ENCODE measurements at regions not wholly inside any gene's neighbourhood (a gene's known extent, or its start where the extent isn't known, plus 50 kb on each side); places are given as distances from the start of the nearest gene placed in this dataset.
A peak's percentile ranks its signal among the peaks of the same experiment; 100 is the strongest.

DNA sequence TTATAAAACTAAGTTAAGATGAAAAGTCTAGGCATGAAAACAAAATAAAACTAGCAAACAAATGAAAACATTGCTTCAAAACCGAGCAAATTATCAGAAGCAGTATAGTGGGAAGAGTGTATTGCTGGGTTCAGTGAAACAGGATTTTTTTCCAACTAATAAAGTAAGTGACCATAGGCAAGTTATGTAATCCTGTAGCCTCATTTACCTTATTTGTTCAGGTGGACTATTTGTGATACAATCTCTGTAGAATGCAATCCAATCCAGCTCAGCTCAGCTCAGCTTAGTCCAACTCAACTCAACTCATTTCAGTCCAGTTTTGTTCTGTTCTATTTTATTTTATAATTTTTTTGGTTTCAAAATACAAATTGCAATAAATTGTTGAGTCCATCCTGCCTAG lies 276.7 kb upstream of the LRIG3 start:
- DNase-seq, result no peak

- DNase-seq, result no peak
Observed at GRCh38 chr12:59194794-59195193, 274.5 kb upstream of the LRIG3 start.

DNA sequence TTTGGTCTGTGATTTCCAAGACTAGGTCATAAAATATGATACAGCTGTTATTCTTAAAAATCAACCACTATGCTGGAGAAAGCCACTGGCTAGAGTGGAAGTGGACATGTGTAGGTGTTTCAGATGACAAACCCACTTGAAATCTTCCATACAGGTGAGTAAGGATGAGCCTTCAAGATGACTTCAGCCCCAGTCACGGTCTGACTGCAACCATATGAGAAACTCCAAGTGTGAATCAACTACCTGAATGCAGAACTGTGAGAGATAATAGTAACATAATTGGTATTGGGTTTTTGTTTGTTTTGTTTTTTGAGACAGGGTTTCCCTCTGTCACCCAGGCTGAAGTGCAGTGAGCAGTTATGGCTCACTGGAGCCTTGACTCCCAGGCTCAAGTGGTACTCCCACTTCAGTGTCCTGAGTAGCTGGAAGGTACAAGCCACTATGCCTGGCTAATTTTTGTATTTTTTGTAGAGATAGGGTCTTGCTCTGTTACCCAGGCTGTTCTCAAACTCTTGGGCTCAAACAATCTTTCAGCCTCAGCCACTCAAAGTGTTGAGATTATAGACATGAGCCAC lies 273.3 kb upstream of the LRIG3 start:
- DNase-seq, result no peak

GRCh38 chr12:59191372-59191771 lies 271.1 kb upstream of the LRIG3 start:
- DNase-seq, result no peak

- DNase-seq, result peak; percentile 33 to 60
Observed at GRCh38 chr12:59186451-59186850, 266.1 kb upstream of the LRIG3 start.

GRCh38 chr12:59185295-59185694 lies 265.0 kb upstream of the LRIG3 start:
- no peak for DNase-seq

- no peak for DNase-seq
Observed at GRCh38 chr12:59182658-59183455, 262.6 kb upstream of the LRIG3 start.

DNA sequence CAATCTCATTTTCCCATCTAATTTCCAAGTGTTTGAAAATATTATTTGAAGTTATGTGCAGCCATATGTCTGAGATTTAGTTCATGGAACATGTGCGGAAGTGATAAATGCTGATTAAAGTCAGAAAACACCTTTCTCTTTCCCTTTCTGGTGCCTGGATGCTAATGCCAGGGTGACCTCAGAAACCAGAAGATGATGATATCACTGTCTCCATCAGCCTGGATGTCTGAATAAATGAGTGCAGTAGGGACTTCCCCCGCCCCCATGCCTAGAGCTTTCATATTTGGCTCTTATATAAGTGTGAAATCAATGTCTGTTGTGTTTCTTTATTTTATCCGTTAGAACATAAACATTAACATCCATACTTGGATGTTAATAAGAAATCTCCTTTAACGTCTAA lies 261.9 kb upstream of the LRIG3 start:
- no peak for DNase-seq

DNA sequence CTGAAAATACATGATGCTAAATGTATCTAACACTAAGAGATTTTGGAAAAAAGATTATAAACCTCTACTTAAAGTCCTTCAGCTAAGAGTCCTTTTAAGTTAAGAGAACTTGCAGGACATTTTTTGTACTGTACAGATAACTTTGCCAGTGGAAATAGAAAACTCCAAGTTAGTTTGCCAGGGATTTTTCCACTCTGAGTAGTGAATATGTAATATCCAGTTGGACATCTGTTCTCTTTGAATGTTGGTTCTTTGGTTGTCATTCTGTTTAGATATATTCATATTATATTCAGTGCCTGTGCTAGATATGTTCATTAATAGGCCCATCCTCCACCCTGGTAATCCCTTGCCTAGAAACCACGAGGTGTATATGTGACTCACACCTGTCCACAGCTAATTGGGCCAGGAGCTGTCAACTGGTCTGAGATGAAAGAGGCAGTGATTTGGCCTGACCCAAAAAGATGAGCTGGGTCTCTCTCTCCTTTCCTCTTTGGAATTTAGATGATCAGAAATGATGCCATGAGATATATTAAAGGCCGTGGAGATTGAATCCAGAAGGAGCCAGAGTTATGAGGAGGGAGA lies 261.0 kb upstream of the LRIG3 start:
- no peak for DNase-seq

DNA sequence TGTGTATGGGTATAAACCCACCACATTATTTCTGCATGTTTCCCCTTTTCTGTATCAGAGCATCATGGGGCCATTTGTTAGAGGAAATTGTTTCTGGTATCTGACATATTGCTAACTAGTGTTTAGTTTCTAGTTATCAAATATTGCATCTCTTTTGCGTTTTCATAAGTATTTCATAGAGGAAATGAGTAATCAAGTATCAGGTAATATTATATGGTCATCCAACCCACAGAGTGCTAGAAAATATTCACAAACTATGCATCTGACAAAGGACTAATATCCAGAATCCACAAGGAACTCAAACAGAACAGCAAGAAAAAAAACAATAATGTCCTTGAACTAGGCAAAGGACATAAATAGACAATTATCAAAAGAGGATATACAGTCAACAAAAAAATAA lies 258.9 kb upstream of the LRIG3 start:
- DNase-seq, result no peak

- DNase-seq, result no peak
Observed at GRCh38 chr12:59173695-59174094, 253.4 kb upstream of the LRIG3 start.

DNA sequence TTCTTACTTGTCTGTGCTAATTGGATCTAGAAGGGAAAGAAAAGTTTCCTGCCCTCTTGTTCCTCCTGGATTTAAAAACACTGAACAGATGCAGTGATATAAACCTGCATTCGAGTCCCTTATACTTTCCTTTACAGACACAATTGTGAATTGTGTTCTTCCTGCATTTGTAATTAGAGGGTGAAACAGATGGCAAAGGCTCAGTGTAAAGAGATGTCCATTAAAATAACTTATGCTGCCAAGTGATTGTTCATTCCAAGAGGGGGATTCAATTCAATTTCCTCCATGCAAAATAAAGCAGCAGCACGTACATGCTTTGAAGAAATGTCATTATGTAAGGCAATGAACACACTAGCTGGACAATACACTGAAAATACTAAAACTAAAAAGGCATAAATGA lies 248.3 kb upstream of the LRIG3 start:
- peak in 1 of 2 experiments; percentile 34 for DNase-seq

DNA sequence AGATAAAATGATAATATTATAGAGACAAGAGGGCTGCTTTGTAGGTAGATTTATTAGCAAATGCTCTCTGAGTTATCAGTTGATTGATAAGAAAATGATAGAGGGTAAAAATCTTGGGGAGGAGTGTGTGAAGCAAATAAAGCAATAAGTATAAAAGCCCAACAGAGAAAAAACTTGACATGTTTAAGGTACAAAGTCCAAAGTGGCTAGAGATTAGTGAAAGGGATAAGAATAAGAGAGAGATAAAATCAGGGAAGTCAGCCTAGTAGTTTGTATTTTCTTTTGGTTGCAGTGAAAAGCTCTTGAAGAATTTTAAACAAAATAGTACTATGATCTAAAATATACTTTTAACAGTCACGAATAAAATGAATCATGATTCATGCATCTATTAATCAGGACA lies 246.2 kb upstream of the LRIG3 start:
- DNase-seq, result no peak

DNA sequence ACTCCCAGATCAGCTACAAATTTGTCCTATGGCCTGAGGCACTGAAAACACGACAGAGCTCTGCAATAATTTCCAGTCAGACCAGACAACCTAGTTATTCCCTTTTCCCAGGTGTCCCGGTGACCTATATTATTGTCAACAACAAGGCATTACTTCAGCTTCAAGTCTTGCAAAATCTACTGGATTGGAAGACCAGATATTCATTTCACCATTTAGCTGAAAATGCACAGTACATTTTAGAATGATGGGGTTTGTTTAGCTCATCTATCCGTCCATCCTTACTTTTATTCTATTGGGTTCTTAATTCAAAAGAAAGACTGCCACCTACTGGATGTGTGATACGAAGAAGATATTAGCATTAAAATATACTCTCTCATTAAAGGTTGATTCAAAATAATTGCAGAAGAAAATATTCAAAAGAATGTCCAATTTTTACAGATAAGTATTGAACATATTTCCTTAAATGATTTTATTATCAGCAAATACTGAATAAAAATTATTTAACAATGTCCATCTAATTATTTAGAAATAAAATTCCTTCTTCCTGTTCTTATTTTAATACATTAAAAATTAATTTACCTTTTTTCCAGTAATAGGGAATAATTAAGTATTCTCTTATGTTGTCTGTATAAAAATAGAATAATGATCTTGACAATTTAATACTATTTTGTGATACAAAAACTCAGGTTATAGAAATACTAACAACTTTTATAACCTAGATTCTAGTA lies 244.9 kb upstream of the LRIG3 start:
- DNase-seq, result peak; percentile 38 to 42

DNA sequence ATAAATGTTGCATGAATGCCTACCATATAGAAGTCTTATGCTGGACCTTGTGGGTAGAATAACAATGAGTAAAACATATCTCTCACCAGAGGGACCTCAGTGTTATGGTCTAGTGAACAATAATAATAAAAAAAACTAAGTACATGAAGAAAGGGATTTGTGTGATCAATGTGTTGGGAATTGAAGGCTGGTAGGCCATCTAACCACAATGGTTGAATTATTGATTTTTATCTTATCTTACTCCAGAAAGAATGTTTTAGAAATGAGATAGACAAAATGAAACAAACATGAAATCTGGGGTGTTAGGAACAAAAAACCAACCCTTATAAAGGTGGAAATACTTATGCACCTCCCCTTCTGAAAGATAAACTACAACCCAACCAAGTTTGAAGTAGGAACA lies 243.9 kb upstream of the LRIG3 start:
- DNase-seq, result no peak

GRCh38 chr12:59158681-59159080 lies 238.4 kb upstream of the LRIG3 start:
- DNase-seq, result no peak

DNA sequence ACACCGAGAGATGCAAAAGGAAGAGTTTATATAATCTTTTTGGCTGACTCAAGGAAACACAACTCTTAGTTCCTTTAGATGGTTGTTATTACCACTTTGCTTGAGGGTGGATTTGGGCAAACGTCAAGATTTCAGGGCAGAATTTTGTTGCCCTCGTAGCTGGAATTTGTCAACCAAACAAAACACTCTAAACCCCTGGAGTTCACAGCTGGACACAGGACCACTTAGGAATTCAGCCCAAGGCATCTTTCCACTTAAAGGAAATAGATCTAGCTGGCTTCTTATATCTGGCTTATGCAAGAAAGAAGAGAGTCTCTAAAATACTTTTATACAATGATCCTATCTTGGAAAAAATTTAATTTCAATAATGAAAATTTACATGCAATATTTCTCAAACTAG lies 237.8 kb upstream of the LRIG3 start:
- DNase-seq, result no peak

- no peak for DNase-seq
Observed at GRCh38 chr12:59155448-59155847, 235.1 kb upstream of the LRIG3 start.

DNA sequence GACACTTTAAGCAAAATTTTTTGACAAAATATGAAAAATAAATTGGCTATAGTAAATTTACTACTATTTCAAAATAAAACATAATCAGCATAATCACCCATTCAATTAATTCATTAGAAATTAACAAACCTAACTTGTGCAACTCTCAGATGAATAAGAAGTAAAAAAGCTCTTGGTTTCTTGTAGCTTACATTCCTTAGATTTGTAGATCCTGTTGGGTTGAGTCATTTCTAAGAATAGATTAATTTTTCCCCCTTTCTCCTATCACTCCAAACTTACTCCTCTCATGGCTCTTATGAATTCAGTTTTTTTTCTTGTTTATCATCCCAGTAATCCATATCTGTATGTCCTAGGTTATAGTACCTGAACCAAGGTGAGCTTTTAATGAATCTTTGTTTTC lies 230.9 kb upstream of the LRIG3 start:
- no peak for DNase-seq

GRCh38 chr12:59149995-59150642 lies 229.8 kb upstream of the LRIG3 start:
- peak; percentile 89 to 90 for DNase-seq

GRCh38 chr12:59147791-59148190 lies 227.5 kb upstream of the LRIG3 start:
- DNase-seq, result no peak

GRCh38 chr12:59142183-59142790 lies 222.0 kb upstream of the LRIG3 start:
- no peak for DNase-seq

GRCh38 chr12:59134750-59135149 lies 214.4 kb upstream of the LRIG3 start:
- no peak for DNase-seq
